GM19395 (cell line): ENCODE measurements at regions not wholly inside any gene's neighbourhood (a gene's known extent, or its start where the extent isn't known, plus 50 kb on each side); places are given as distances from the start of the nearest gene placed in this dataset.
"Not testable (repeated sequence)": the region's sequence is repeated elsewhere in the genome, so short reads cannot be mapped to it uniquely, and the experiment has no call there.

ENCODE experiments used
- ATAC-seq: cut with Tn5 transposase; IDR thresholded peaks from one replicate; pipeline ENCODE4 v1.9.1; 2021; ENCODE audit warnings: mild to moderate bottlenecking, moderate library complexity; ENCODE audit not compliant: unreplicated experiment

- ATAC-seq = no peak
These were observed 887.5 kb downstream of the DIPK2A start for GRCh38 chr3:144859161-144859560.

- no peak for ATAC-seq
These were observed 893.0 kb downstream of the DIPK2A start for GRCh38 chr3:144864646-144865045.

- no peak for ATAC-seq
These were observed 894.3 kb downstream of the DIPK2A start for GRCh38 chr3:144865948-144866347.

- no peak for ATAC-seq
These were observed 894.9 kb downstream of the DIPK2A start for GRCh38 chr3:144866476-144866875.

GRCh38 chr3:144868506-144868905 is 896.9 kb downstream of the DIPK2A start:
- ATAC-seq = no peak

- ATAC-seq = no peak
These were observed 901.4 kb downstream of the DIPK2A start for GRCh38 chr3:144873066-144873465.

- no peak for ATAC-seq
These were observed 903.6 kb downstream of the DIPK2A start for GRCh38 chr3:144875211-144875610.

GRCh38 chr3:144877356-144877755 is 905.7 kb downstream of the DIPK2A start:
- no peak for ATAC-seq

- no peak for ATAC-seq
These were observed 908.1 kb downstream of the DIPK2A start for GRCh38 chr3:144879701-144880100.

- ATAC-seq = no peak
These were observed 922.4 kb downstream of the DIPK2A start for GRCh38 chr3:144893980-144894379.

- ATAC-seq = no peak
These were observed 923.0 kb downstream of the DIPK2A start for GRCh38 chr3:144894576-144894975.

GRCh38 chr3:144900366-144900765 is 928.7 kb downstream of the DIPK2A start:
- no peak for ATAC-seq

- ATAC-seq = not testable (repeated sequence)
These were observed 936.0 kb downstream of the DIPK2A start for GRCh38 chr3:144907581-144907980.

GRCh38 chr3:144912968-144913367 is 941.3 kb downstream of the DIPK2A start:
- no peak for ATAC-seq

- ATAC-seq = no peak
These were observed 943.6 kb downstream of the DIPK2A start for GRCh38 chr3:144915202-144915601.

- no peak for ATAC-seq
These were observed 950.1 kb downstream of the DIPK2A start for GRCh38 chr3:144921710-144922109.

- ATAC-seq = no peak
These were observed 951.6 kb downstream of the DIPK2A start for GRCh38 chr3:144923046-144923775.

- ATAC-seq = no peak
These were observed 958.8 kb downstream of the DIPK2A start for GRCh38 chr3:144930431-144930830.

- ATAC-seq = no peak
These were observed 960.0 kb downstream of the DIPK2A start for GRCh38 chr3:144931590-144931989.

GRCh38 chr3:144942093-144942837 is 970.6 kb downstream of the DIPK2A start:
- no peak for ATAC-seq

GRCh38 chr3:144942838-144943197 is 971.2 kb downstream of the DIPK2A start:
- no peak for ATAC-seq

- no peak for ATAC-seq
These were observed 976.3 kb downstream of the DIPK2A start for GRCh38 chr3:144947895-144948294.
